Mucosa of descending colon (tissue), 3 donors: ENCODE measurements at regions not wholly inside any gene's neighbourhood (a gene's known extent, or its start where the extent isn't known, plus 50 kb on each side); places are given as distances from the start of the nearest gene placed in this dataset.
"Not testable (repeated sequence)": the region's sequence is repeated elsewhere in the genome, so short reads cannot be mapped to it uniquely, and the experiment has no call there.

ENCODE experiments used
- ATAC-seq: fragments of 200-7000 bp; cut with Tn5 transposase; one replicate; pipeline ENCODE4 v1.9.1; 2020; ENCODE audit warnings: mild to moderate bottlenecking, moderate library complexity
- DNase-seq, 3 donors: peaks; one replicate each; pipeline ENCODE4 v3.0.0-alpha.2; 2020
- H3K36me3 ChIP-seq: fragments of 200-600 bp; one replicate; pipeline ENCODE4 v1.8.0; 2021; ENCODE audit warnings: low read depth, mild to moderate bottlenecking
- H3K4me1 ChIP-seq: fragments of 200-600 bp; one replicate; pipeline ENCODE4 v1.8.0; 2021; ENCODE audit warnings: low read depth, mild to moderate bottlenecking
- H3K4me3 ChIP-seq: fragments of 200-600 bp; one replicate; pipeline ENCODE4 v1.8.0; 2021; ENCODE audit warnings: mild to moderate bottlenecking
- H3K9me3 ChIP-seq: fragments of 200-600 bp; one replicate; pipeline ENCODE4 v1.8.0; 2021; ENCODE audit warnings: mild to moderate bottlenecking
- intact Hi-C, 2 donors: fragments of 100-400 bp; cut with DNase I in 1 of 2; cut with micrococcal nuclease in 1 of 2; formaldehyde crosslinking; loops; one replicate each; pipeline versions ENCODE4 v1.11.0 to v1.11.1; 2022; cut with DNase I, micrococcal nuclease
- TF ChIP-seq, protein P1 (sequence below): fragments of 200-600 bp; IDR thresholded peaks from one replicate; pipeline ENCODE4 v1.8.0; 2022; ENCODE audit warnings: antibody characterized with exemption, mild to moderate bottlenecking
- donor health status: DM: no; HTN: no; CAD: no; lungs with moderate emphysema.
- donor health status: DM: no; HTN: no; CAD: no.
- donor health status: DM: no; HTN: yes; CAD: no.

DNA sequence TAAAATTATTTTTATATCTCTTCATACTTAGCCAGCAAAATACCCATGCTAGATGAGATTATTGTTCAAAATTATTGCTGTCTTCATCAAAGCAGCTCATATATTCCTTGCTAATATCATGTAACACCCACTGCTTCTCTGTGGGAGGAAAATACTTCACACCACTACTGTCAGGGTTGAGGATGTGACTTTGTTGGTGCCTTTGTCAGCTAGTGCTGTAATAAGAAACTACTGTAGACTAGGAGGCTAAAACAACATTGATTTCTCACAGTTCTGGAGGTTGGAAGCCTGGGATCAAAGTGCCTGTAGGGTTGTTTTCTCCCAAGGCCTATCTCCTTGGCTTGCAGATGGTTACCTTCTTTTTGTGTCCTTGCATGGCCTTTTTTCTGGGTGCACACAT lies 475.2 kb upstream of the ZNF337 start:
- H3K36me3 ChIP-seq, H3K4me1 ChIP-seq, DNase-seq, H3K9me3 ChIP-seq, H3K4me3 ChIP-seq, intact Hi-C loops, ATAC-seq: not testable (repeated sequence)

DNA sequence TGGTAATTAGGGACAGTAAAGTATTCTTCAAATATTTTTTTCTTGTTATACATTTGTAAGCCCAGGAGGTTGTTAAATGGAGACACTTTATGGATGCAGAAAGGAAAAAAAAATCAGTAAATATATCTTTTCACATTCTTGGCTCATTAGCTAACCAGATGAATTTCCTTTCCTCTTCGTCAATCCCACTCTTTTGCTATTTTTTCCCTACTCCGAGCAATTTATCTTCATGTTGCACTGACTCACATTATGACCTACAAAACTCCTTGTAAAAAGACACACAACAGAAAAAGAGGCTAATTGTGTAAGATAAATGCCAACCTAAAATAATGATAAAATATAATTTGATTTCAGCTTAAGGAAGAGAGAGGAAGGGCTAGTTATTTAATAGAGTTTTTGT lies 472.9 kb upstream of the ZNF337 start:
- Histone ChIP-seq H3K4me1 (no peaks in the 10 kb centered on the region), H3K4me3 (no peak overlapping the region), H3K9me3 (no peaks in the 10 kb centered on the region), H3K36me3 (no peaks in the 10 kb centered on the region)
- intact Hi-C loops, result no loop called here
- ATAC-seq (no peak), DNase-seq (no peak)
- TF ChIP-seq, protein P1, sequence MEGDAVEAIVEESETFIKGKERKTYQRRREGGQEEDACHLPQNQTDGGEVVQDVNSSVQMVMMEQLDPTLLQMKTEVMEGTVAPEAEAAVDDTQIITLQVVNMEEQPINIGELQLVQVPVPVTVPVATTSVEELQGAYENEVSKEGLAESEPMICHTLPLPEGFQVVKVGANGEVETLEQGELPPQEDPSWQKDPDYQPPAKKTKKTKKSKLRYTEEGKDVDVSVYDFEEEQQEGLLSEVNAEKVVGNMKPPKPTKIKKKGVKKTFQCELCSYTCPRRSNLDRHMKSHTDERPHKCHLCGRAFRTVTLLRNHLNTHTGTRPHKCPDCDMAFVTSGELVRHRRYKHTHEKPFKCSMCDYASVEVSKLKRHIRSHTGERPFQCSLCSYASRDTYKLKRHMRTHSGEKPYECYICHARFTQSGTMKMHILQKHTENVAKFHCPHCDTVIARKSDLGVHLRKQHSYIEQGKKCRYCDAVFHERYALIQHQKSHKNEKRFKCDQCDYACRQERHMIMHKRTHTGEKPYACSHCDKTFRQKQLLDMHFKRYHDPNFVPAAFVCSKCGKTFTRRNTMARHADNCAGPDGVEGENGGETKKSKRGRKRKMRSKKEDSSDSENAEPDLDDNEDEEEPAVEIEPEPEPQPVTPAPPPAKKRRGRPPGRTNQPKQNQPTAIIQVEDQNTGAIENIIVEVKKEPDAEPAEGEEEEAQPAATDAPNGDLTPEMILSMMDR, result no peak

DNA sequence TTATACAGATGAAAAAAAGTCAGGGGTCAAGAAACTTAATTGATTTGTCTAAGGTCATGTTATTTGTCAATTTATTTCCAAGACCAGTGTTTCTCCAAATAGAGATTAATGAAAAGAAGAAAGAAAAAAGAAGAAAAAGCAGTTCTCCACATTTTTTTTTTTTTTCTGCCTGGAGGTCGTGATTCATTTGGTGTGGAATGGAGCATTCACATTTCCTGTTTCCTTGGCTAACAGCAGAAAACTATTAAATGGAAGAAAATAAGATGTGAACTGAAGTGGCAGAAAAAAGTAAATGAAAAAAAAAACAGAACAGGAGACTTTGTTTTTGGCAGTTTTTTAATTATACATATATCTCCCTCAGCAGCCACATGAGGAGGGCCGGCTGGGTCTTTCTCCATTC lies 470.8 kb upstream of the ZNF337 start:
- no peak overlapping the region for H3K4me3 ChIP-seq
- ATAC-seq (no peak), DNase-seq (no peak)
- intact Hi-C loops, result no loop called here
- no peaks in the 10 kb centered on the region for H3K36me3 ChIP-seq
- TF ChIP-seq, protein P1, result no peak
- no peaks in the 10 kb centered on the region for H3K9me3 ChIP-seq
- no peaks in the 10 kb centered on the region for H3K4me1 ChIP-seq

DNA sequence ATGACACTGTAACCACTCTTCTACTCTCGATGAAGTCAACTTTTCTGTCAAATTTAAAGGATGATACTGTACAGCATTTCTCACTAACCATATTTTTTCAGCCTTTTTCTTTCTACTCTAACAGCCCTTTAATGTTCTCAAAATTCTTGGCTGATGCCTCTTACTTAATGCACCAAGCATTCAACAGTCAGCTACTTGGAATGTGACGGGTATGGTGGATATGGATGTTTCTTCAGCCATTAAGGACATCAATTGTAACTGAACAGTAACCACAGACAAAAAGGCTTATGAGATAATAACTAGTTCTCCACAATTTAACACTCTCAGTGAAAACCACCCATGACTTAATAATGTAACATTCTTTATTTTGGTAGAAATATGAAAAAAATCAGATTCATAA lies 467.2 kb upstream of the ZNF337 start:
- no peaks in the 10 kb centered on the region for H3K36me3 ChIP-seq
- ATAC-seq (no peak), DNase-seq (no peak)
- H3K4me1 ChIP-seq, result no peaks in the 10 kb centered on the region
- no peak overlapping the region for H3K4me3 ChIP-seq
- intact Hi-C loops, result no loop called here
- TF ChIP-seq, protein P1, result no peak
- no peaks in the 10 kb centered on the region for H3K9me3 ChIP-seq

GRCh38 chr20:26163151-26163550 lies 466.5 kb upstream of the ZNF337 start:
- H3K4me1 ChIP-seq, H3K9me3 ChIP-seq, DNase-seq, intact Hi-C loops, ATAC-seq, H3K4me3 ChIP-seq, H3K36me3 ChIP-seq: not testable (repeated sequence)

DNA sequence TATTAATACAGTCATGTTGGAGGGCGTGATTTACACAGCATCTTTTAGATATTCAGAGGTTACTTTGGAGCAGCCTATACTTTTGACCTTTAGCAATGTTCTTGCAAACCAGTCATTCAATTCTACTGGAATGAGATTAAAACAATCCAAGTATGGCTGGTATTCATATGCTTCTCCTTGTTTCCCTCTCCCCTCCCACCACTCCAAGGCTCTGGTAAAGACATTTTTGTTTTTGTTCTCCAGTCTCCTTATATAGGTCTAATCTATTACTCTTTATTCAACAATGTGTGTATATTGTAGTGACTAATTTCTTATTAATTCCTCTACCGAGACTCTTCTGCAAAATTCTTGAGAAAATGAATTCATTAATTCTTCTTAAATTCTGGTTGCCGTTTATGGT lies 465.1 kb upstream of the ZNF337 start:
- DNase-seq, intact Hi-C loops, H3K4me3 ChIP-seq, H3K4me1 ChIP-seq, H3K36me3 ChIP-seq, ATAC-seq, H3K9me3 ChIP-seq: not testable (repeated sequence)

- intact Hi-C loops, H3K9me3 ChIP-seq, H3K4me1 ChIP-seq, H3K36me3 ChIP-seq, H3K4me3 ChIP-seq, DNase-seq, ATAC-seq: not testable (repeated sequence)
Measured at GRCh38 chr20:26160916-26161315, 464.3 kb upstream of the ZNF337 start.

GRCh38 chr20:26154224-26154623 lies 457.6 kb upstream of the ZNF337 start:
- DNase-seq (no peak), ATAC-seq (no peak)
- intact Hi-C loops, result no loop called here
- H3K9me3 ChIP-seq, result no peaks in the 10 kb centered on the region
- H3K36me3 ChIP-seq, result no peaks in the 10 kb centered on the region
- H3K4me3 ChIP-seq, result no peak overlapping the region
- no peaks in the 10 kb centered on the region for H3K4me1 ChIP-seq
- TF ChIP-seq, protein P1, result no peak
